ENCODE measurements at regions not wholly inside any gene's neighbourhood (a gene's known extent, or its start where the extent isn't known, plus 50 kb on each side); places are given as distances from the start of the nearest gene placed in this dataset.

DNA sequence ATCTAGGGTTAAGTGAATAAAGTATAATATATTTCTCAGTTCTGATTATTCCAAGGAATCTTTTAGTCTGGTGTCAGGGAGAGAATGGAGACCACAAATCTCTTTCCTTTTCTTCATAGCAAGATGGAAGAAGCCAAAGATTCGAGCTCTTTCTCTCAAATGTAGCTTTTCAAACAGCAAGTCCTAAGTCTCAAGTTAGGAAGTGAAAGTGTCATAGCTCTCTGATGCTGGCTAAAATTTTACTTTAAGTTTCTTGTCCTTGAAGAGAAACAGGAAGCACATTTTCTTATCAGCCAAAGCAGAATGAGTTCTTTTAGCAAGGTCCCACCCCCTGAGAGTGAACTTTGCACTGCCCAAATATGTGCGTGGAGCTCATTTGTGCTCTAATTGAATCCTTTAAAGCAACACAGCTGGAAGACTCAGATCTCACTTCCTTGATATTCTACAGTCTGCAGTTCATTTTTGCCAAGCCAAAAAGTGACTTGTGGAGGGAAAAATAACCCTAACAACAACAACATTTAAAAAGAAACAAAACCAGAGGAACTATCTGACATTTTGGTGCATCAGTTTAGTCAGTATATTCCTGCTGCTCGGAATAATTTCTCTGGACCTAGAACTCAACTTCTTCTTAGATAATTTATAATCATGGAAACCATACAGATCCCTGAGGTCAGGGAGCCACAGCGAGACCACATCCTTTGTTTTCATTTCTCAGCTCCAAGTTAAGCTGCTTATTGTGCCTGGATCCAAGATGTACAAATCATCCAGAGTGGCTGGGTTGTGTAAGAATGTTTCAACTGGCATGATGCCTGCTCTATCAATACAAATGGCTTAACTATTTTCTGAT lies 238.7 kb upstream of the P2RY1 start:
- no peak for TF ChIP-seq POLR2A (IDR thresholded peaks at IDR 0.05)
- TF ChIP-seq, protein P1, sequence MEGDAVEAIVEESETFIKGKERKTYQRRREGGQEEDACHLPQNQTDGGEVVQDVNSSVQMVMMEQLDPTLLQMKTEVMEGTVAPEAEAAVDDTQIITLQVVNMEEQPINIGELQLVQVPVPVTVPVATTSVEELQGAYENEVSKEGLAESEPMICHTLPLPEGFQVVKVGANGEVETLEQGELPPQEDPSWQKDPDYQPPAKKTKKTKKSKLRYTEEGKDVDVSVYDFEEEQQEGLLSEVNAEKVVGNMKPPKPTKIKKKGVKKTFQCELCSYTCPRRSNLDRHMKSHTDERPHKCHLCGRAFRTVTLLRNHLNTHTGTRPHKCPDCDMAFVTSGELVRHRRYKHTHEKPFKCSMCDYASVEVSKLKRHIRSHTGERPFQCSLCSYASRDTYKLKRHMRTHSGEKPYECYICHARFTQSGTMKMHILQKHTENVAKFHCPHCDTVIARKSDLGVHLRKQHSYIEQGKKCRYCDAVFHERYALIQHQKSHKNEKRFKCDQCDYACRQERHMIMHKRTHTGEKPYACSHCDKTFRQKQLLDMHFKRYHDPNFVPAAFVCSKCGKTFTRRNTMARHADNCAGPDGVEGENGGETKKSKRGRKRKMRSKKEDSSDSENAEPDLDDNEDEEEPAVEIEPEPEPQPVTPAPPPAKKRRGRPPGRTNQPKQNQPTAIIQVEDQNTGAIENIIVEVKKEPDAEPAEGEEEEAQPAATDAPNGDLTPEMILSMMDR (IDR thresholded peaks at IDR 0.05) = no peak
